H9 (cell line): ENCODE measurements at regions not wholly inside any gene's neighbourhood (a gene's known extent, or its start where the extent isn't known, plus 50 kb on each side); places are given as distances from the start of the nearest gene placed in this dataset.

Source experiments
- DNase-seq: peaks from one replicate; pipeline ENCODE4 v3.0.0-alpha.2; 2017
- H2AFZ ChIP-seq: one replicate; pipeline ENCODE4 v1.6.1; 2013; ENCODE audit warnings: mild to moderate bottlenecking, low read length, control low read depth, moderate library complexity
- H2AK5ac ChIP-seq: 2 replicates; pipeline ENCODE4 v1.6.1; 2013; ENCODE audit warnings: low read length, control low read depth, mixed read lengths; ENCODE audit not compliant: insufficient read length
- H2BK120ac ChIP-seq: one replicate; pipeline ENCODE4 v1.6.1; 2013; ENCODE audit warnings: low read depth, mild to moderate bottlenecking, low read length, control low read depth, inconsistent platforms; ENCODE audit not compliant: poor library complexity, severe bottlenecking
- H2BK12ac ChIP-seq: 2 replicates; pipeline ENCODE4 v1.6.1; 2013; ENCODE audit warnings: low read length, control low read depth, mixed read lengths, low read depth; ENCODE audit not compliant: insufficient read length
- H2BK15ac ChIP-seq: 2 replicates; pipeline ENCODE4 v1.6.1; 2013; ENCODE audit warnings: low read depth, low read length, control low read depth
- H2BK20ac ChIP-seq: one replicate; pipeline ENCODE4 v1.6.1; 2013; ENCODE audit warnings: low read depth, mild to moderate bottlenecking, low read length, control low read depth, inconsistent platforms; ENCODE audit not compliant: poor library complexity, severe bottlenecking
- H2BK5ac ChIP-seq: 2 replicates; pipeline ENCODE4 v1.6.1; 2013; ENCODE audit warnings: low read length, control low read depth, mixed read lengths; ENCODE audit not compliant: insufficient read length
- H3K14ac ChIP-seq: 2 replicates; pipeline ENCODE4 v1.6.1; 2013; ENCODE audit warnings: low read length, control low read depth; ENCODE audit not compliant: insufficient read depth
- H3K18ac ChIP-seq: 2 replicates; pipeline ENCODE4 v1.6.1; 2013; ENCODE audit warnings: low read depth, mild to moderate bottlenecking, mixed read lengths, low read length, control low read depth; ENCODE audit not compliant: insufficient read length
- H3K23ac ChIP-seq: 2 replicates; pipeline ENCODE4 v1.6.1; 2013; ENCODE audit warnings: low read length, control low read depth, mixed read lengths, low read depth; ENCODE audit not compliant: insufficient read length
- H3K23me2 ChIP-seq: 2 replicates; pipeline ENCODE4 v1.6.1; 2013; ENCODE audit warnings: low read depth, mild to moderate bottlenecking, mixed read lengths, low read length, control low read depth; ENCODE audit not compliant: insufficient read length, poor library complexity, severe bottlenecking
- H3K27ac ChIP-seq: 2 replicates; pipeline ENCODE4 v1.5.1; 2013; ENCODE audit warnings: low read length, control low read depth, mixed read lengths, low read depth; ENCODE audit not compliant: insufficient read length
- H3K27me3 ChIP-seq: 2 replicates; pipeline ENCODE4 v1.6.1; 2013; ENCODE audit warnings: low read length, control low read depth, inconsistent platforms; ENCODE audit not compliant: insufficient read depth
- H3K4ac ChIP-seq: 2 replicates; pipeline ENCODE4 v1.6.1; 2013; ENCODE audit warnings: low read depth, mild to moderate bottlenecking, control low read depth, inconsistent platforms, low read length, moderate library complexity
- H3K4me1 ChIP-seq: 2 replicates; pipeline ENCODE4 v1.6.1; 2013; ENCODE audit warnings: low read length, control low read depth, inconsistent platforms; ENCODE audit not compliant: insufficient read depth
- H3K4me2 ChIP-seq: 2 replicates; pipeline ENCODE4 v1.6.1; 2013; ENCODE audit warnings: low read length, control low read depth, mixed read lengths; ENCODE audit not compliant: insufficient read length, insufficient read depth
- H3K56ac ChIP-seq: 2 replicates; pipeline ENCODE4 v1.6.1; 2013; ENCODE audit warnings: low read depth, mild to moderate bottlenecking, mixed read lengths, low read length, control low read depth; ENCODE audit not compliant: insufficient read length
- H3K79me1 ChIP-seq: 2 replicates; pipeline ENCODE4 v1.6.1; 2013; ENCODE audit warnings: low read depth, mild to moderate bottlenecking, moderate library complexity, low read length, control low read depth, inconsistent platforms; ENCODE audit not compliant: insufficient read depth, poor library complexity, severe bottlenecking
- H3K79me2 ChIP-seq: 2 replicates; pipeline ENCODE4 v1.6.1; 2013; ENCODE audit warnings: low read length, control low read depth, inconsistent platforms; ENCODE audit not compliant: insufficient read depth
- H3K9ac ChIP-seq: 2 replicates; pipeline ENCODE4 v1.6.1; 2013; ENCODE audit warnings: low read length, control low read depth, mixed read lengths; ENCODE audit not compliant: insufficient read length; ENCODE audit errors: extremely low read depth
- H3K9me3 ChIP-seq: one replicate; pipeline ENCODE4 v1.6.1; 2013; ENCODE audit warnings: low read depth, low read length, inconsistent platforms; ENCODE audit not compliant: control insufficient read depth
- H3T11ph ChIP-seq: one replicate; pipeline ENCODE4 v1.6.1; 2013; ENCODE audit warnings: mild to moderate bottlenecking, low read length, control low read depth, inconsistent platforms
- H4K20me1 ChIP-seq: one replicate; pipeline ENCODE4 v1.6.1; 2013; ENCODE audit not compliant: control insufficient read depth, insufficient read length, insufficient read depth
- H4K5ac ChIP-seq: 2 replicates; pipeline ENCODE4 v1.6.1; 2013; ENCODE audit warnings: low read depth, mild to moderate bottlenecking, mixed read lengths, low read length, control low read depth; ENCODE audit not compliant: insufficient read length
- H4K8ac ChIP-seq: replicated peaks from 2 replicates; pipeline ENCODE4 v1.6.1; 2013; ENCODE audit warnings: low read length, control low read depth, mixed read lengths, low read depth; ENCODE audit not compliant: insufficient read length
- H4K91ac ChIP-seq: 2 replicates; pipeline ENCODE4 v1.6.1; 2013; ENCODE audit warnings: low read depth, mild to moderate bottlenecking, moderate library complexity, mixed read lengths, low read length, control low read depth; ENCODE audit not compliant: insufficient read length
- H3K27ac Mint-ChIP-seq, 3 experiments: 2 replicates in 2 of 3; 3 replicates in 1 of 3; pipeline ENCODE4 v1.8.0; 2020 to 2021; ENCODE audit warnings: mixed read lengths in 3 of 3, mild to moderate bottlenecking in 1 of 3, moderate library complexity in 1 of 3
- H3K27me3 Mint-ChIP-seq: 2 replicates; pipeline ENCODE4 v1.8.0; 2021; ENCODE audit warnings: low read depth, mild to moderate bottlenecking, moderate library complexity, mixed read lengths
- H3K36me3 Mint-ChIP-seq, 3 experiments: 2 replicates in 2 of 3; 3 replicates in 1 of 3; pipeline ENCODE4 v1.8.0; 2020 to 2021; ENCODE audit warnings: low read depth in 3 of 3, mixed read lengths in 3 of 3; ENCODE audit not compliant: insufficient read depth in 1 of 3
- H3K4me1 Mint-ChIP-seq, 2 experiments: 2 replicates each; pipeline ENCODE4 v1.8.0; 2020; ENCODE audit warnings: mixed read lengths in 2 of 2
- H3K4me3 Mint-ChIP-seq, 2 experiments: 2 replicates in 1 of 2; 3 replicates in 1 of 2; pipeline ENCODE4 v1.8.0; 2020 to 2021; ENCODE audit warnings: mild to moderate bottlenecking in 2 of 2, mixed read lengths in 2 of 2, moderate library complexity in 1 of 2
- H3K9me3 Mint-ChIP-seq, 2 experiments: 2 replicates in 1 of 2; 3 replicates in 1 of 2; pipeline ENCODE4 v1.8.0; 2020; ENCODE audit warnings: mild to moderate bottlenecking in 2 of 2, mixed read lengths in 2 of 2, moderate library complexity in 1 of 2
- CTCF ChIP-seq: fragments of 200-600 bp; sonication (generic); conservative IDR thresholded peaks from 3 replicates; pipeline ENCODE4 v1.8.0; 2021; ENCODE audit warnings: antibody characterized with exemption, mild to moderate bottlenecking
- WGBS: extraction: QIAGEN DNeasy Blood & Tissue Kit; methylation state at CpG from one replicate; pipeline ENCODE4 v1.1.7; 2013; ENCODE audit warnings: missing lambda C conversion rate, low lambda C conversion rate, mixed read lengths; ENCODE audit not compliant: insufficient read length; ENCODE audit errors: extremely low coverage; 5-methylcytosine and 5-hydroxymethylcytosine counted together

DNA sequence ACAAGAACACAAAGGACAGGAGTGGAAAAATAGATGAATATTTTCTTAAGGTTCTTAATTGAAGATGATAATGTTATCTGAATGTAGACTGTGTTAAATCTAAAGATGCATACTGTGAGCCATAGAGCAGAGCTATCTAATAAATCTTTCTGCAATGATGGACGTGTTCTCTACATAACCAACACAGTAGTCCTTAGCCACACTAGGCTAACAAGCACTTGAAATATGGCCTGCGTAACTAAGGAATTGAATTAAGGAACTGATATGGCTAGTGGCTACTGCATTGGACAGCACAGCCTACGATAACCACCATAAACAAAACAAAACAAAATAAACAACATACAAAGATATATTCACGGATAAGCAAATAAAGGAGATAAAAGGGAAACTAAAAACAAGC lies 181.3 kb downstream of the LYPLAL1 start:
- Mint-ChIP-seq H3K9me3 (no peaks in the 10 kb centered on the region), H3K27ac (no peak overlapping the region)

More for the DNA sequence above, 181.3 kb downstream of the LYPLAL1 start:
- H4K20me1 ChIP-seq = no peaks in the 10 kb centered on the region
- H4K8ac ChIP-seq = no peak overlapping the region
- no peaks in the 10 kb centered on the region for H3K79me1 ChIP-seq
- H4K5ac ChIP-seq = no peak overlapping the region
- H3K9ac ChIP-seq = no peak overlapping the region
- no peak overlapping the region for H3K27ac ChIP-seq
- Mint-ChIP-seq H3K4me3 (no peak overlapping the region), H3K36me3 (no peaks in the 10 kb centered on the region), H3K4me1 (no peaks in the 10 kb centered on the region), H3K27me3 (no peaks in the 10 kb centered on the region)
- H3K4ac ChIP-seq = no peak overlapping the region
- DNase-seq = no peak
- H3K79me2 ChIP-seq = no peaks in the 10 kb centered on the region
- H3K27me3 ChIP-seq = no peaks in the 10 kb centered on the region
- no peak overlapping the region for H2BK20ac ChIP-seq
- no peak overlapping the region for H3T11ph ChIP-seq
- H2BK12ac ChIP-seq = no peak overlapping the region
- no peak overlapping the region for H3K23ac ChIP-seq
- H3K18ac ChIP-seq = no peak overlapping the region
- H2AFZ ChIP-seq = no peak overlapping the region
- no peak for TF ChIP-seq CTCF
- no peak overlapping the region for H3K4me2 ChIP-seq
- H2BK120ac ChIP-seq = no peak overlapping the region
- H4K91ac ChIP-seq = no peak overlapping the region
- H3K9me3 ChIP-seq = no peaks in the 10 kb centered on the region
- H2BK15ac ChIP-seq = no peak overlapping the region
- no peak overlapping the region for H3K56ac ChIP-seq
- no peaks in the 10 kb centered on the region for H3K23me2 ChIP-seq
- no peak overlapping the region for H3K14ac ChIP-seq
- no CpG with 5 or more reads among the region's 4 CpGs for WGBS
- no peak overlapping the region for H2BK5ac ChIP-seq
- H2AK5ac ChIP-seq = no peak overlapping the region
- no peaks in the 10 kb centered on the region for H3K4me1 ChIP-seq
